ENCODE measurements at regions not wholly inside any gene's neighbourhood (a gene's known extent, or its start where the extent isn't known, plus 50 kb on each side); places are given as distances from the start of the nearest gene placed in this dataset.
"Not testable (repeated sequence)": the region's sequence is repeated elsewhere in the genome, so short reads cannot be mapped to it uniquely, and the experiment has no call there.

GRCh38 chr11:86861810-86862209, 61.5 kb downstream of the PRSS23 start:
- DNase-seq: no peak

- no peak for DNase-seq
Measured at GRCh38 chr11:86863476-86863875, 63.1 kb downstream of the PRSS23 start.

- no peak for DNase-seq
Measured at GRCh38 chr11:86865436-86865835, 65.1 kb downstream of the PRSS23 start.

- DNase-seq: no peak
Measured at GRCh38 chr11:86869531-86869930, 69.2 kb downstream of the PRSS23 start.

GRCh38 chr11:86869966-86870570, 69.7 kb downstream of the PRSS23 start:
- DNase-seq: peak in 3 of 5 donors; percentile 2 to 30 (median 18)

- DNase-seq: no peak
Measured at GRCh38 chr11:86873573-86874083, 73.3 kb downstream of the PRSS23 start.

GRCh38 chr11:86874304-86875056, 74.1 kb downstream of the PRSS23 start:
- DNase-seq: no peak

GRCh38 chr11:86876716-86877234, 76.4 kb downstream of the PRSS23 start:
- no peak for DNase-seq

- DNase-seq: no peak
Measured at GRCh38 chr11:86877503-86877902, 77.2 kb downstream of the PRSS23 start.

- not testable (repeated sequence) for DNase-seq
Measured at GRCh38 chr11:86879241-86879640, 76.0 kb downstream of the FZD4 start.

GRCh38 chr11:86885311-86885710, 69.9 kb downstream of the FZD4 start:
- DNase-seq: no peak

- DNase-seq: no peak
Measured at GRCh38 chr11:86888164-86889000, 66.8 kb downstream of the FZD4 start.

GRCh38 chr11:86889001-86889341, 66.2 kb downstream of the FZD4 start:
- no peak for DNase-seq

- DNase-seq: no peak
Measured at GRCh38 chr11:86891036-86891435, 64.2 kb downstream of the FZD4 start.

GRCh38 chr11:86893235-86893634, 62.0 kb downstream of the FZD4 start:
- no peak for DNase-seq

Measured in T-helper 1 cell (primary cell).